Mesendoderm (in vitro differentiated cells): ENCODE measurements at regions not wholly inside any gene's neighbourhood (a gene's known extent, or its start where the extent isn't known, plus 50 kb on each side); places are given as distances from the start of the nearest gene placed in this dataset.

Source experiments
- DNase-seq: peaks from one replicate; pipeline ENCODE4 v3.0.0; 2013
- H2AK5ac ChIP-seq: 2 replicates; pipeline ENCODE4 v1.6.1; 2013; ENCODE audit warnings: low read length, inconsistent platforms
- H2BK120ac ChIP-seq: 2 replicates; pipeline ENCODE4 v1.6.1; 2013; ENCODE audit warnings: low read depth, mild to moderate bottlenecking, low read length, moderate library complexity, mixed read lengths
- H2BK15ac ChIP-seq: replicated peaks from 2 replicates; pipeline ENCODE4 v1.6.1; 2013; ENCODE audit warnings: low read depth, mild to moderate bottlenecking, moderate library complexity
- H2BK5ac ChIP-seq: 2 replicates; pipeline ENCODE4 v1.6.1; 2013; ENCODE audit warnings: low read length, inconsistent platforms
- H3K18ac ChIP-seq: 2 replicates; pipeline ENCODE4 v1.6.1; 2013; ENCODE audit warnings: mild to moderate bottlenecking, low read length, mixed read lengths
- H3K23ac ChIP-seq: one replicate; pipeline ENCODE4 v1.6.1; 2013; ENCODE audit warnings: low read length
- H3K27ac ChIP-seq: 2 replicates; pipeline ENCODE4 v1.5.1; 2013; ENCODE audit warnings: low read depth, mild to moderate bottlenecking, inconsistent platforms, low read length, moderate library complexity
- H3K27me3 ChIP-seq: 2 replicates; pipeline ENCODE4 v1.6.1; 2013; ENCODE audit warnings: low read length, control low read depth, mild to moderate bottlenecking, inconsistent platforms; ENCODE audit not compliant: insufficient read depth, poor library complexity
- H3K36me3 ChIP-seq: 2 replicates; pipeline ENCODE4 v1.6.1; 2013; ENCODE audit warnings: low read length, inconsistent platforms; ENCODE audit not compliant: control insufficient read depth, insufficient read depth
- H3K4ac ChIP-seq: one replicate; pipeline ENCODE4 v1.6.1; 2013; ENCODE audit warnings: low read depth, mild to moderate bottlenecking, low read length, moderate library complexity
- H3K4me1 ChIP-seq: 2 replicates; pipeline ENCODE4 v1.6.1; 2013; ENCODE audit warnings: low read depth, low read length, inconsistent platforms; ENCODE audit not compliant: control insufficient read depth
- H3K4me2 ChIP-seq: 2 replicates; pipeline ENCODE4 v1.6.1; 2013; ENCODE audit warnings: low read length
- H3K4me3 ChIP-seq: 2 replicates; pipeline ENCODE4 v1.5.1; 2013; ENCODE audit warnings: mild to moderate bottlenecking, low read length
- H3K56ac ChIP-seq: one replicate; pipeline ENCODE4 v1.6.1; 2013; ENCODE audit warnings: low read length
- H3K79me1 ChIP-seq: 2 replicates; pipeline ENCODE4 v1.6.1; 2013; ENCODE audit warnings: low read length, inconsistent platforms
- H3K79me2 ChIP-seq: 2 replicates; pipeline ENCODE4 v1.6.1; 2013; ENCODE audit warnings: mild to moderate bottlenecking, low read length; ENCODE audit not compliant: control insufficient read depth, insufficient read depth
- H3K9ac ChIP-seq: 2 replicates; pipeline ENCODE4 v1.6.1; 2013; ENCODE audit warnings: low read length, inconsistent platforms
- H4K5ac ChIP-seq: one replicate; pipeline ENCODE4 v1.6.1; 2013; ENCODE audit warnings: low read length
- H4K8ac ChIP-seq: one replicate; pipeline ENCODE4 v1.6.1; 2013; ENCODE audit warnings: low read depth, mild to moderate bottlenecking, control low read depth, low read length, moderate library complexity
- whole genome bisulfite sequencing: extraction: QIAGEN DNeasy Blood & Tissue Kit; methylation state at CpG from one replicate; pipeline ENCODE4 v1.1.7; 2013; ENCODE audit warnings: low lambda C conversion rate, missing lambda C conversion rate; ENCODE audit not compliant: insufficient coverage; ENCODE audit errors: extremely low coverage; 5-methylcytosine and 5-hydroxymethylcytosine counted together

- H4K5ac ChIP-seq, result no peak overlapping the region
- no CpG with 5 or more reads among the region's 2 CpGs for WGBS
- H3K36me3 ChIP-seq, result no peaks in the 10 kb centered on the region
- H3K4me1 ChIP-seq, result no peaks in the 10 kb centered on the region
- no peak overlapping the region for H3K27ac ChIP-seq
- no peak overlapping the region for H2BK15ac ChIP-seq
- H3K9ac ChIP-seq, result no peak overlapping the region
- H4K8ac ChIP-seq, result no peak overlapping the region
- H3K4me2 ChIP-seq, result no peak overlapping the region
- no peak overlapping the region for H2AK5ac ChIP-seq
- no peaks in the 10 kb centered on the region for H3K79me1 ChIP-seq
- no peak overlapping the region for H3K4ac ChIP-seq
- no peaks in the 10 kb centered on the region for H3K27me3 ChIP-seq
- no peak overlapping the region for H3K23ac ChIP-seq
- DNase-seq, result no peak
- no peaks in the 10 kb centered on the region for H3K79me2 ChIP-seq
- H3K18ac ChIP-seq, result no peak overlapping the region
- H2BK120ac ChIP-seq, result no peak overlapping the region
- no peak overlapping the region for H3K56ac ChIP-seq
- no peak overlapping the region for H3K4me3 ChIP-seq
- H2BK5ac ChIP-seq, result no peak overlapping the region
Observed at GRCh38 chr7:41517771-41518170, 185.1 kb downstream of the INHBA start.

- no peaks in the 10 kb centered on the region for H3K79me2 ChIP-seq
- no peak overlapping the region for H2BK15ac ChIP-seq
- no peak overlapping the region for H3K27ac ChIP-seq
- no peaks in the 10 kb centered on the region for H3K27me3 ChIP-seq
- whole genome bisulfite sequencing, result no CpG with 5 or more reads among the region's 4 CpGs
- no peak overlapping the region for H3K4ac ChIP-seq
- no peaks in the 10 kb centered on the region for H3K79me1 ChIP-seq
- H3K36me3 ChIP-seq, result no peaks in the 10 kb centered on the region
- H2BK120ac ChIP-seq, result no peak overlapping the region
- no peak overlapping the region for H2AK5ac ChIP-seq
- H3K4me1 ChIP-seq, result no peaks in the 10 kb centered on the region
- no peak for DNase-seq
- H2BK5ac ChIP-seq, result no peak overlapping the region
- H4K5ac ChIP-seq, result no peak overlapping the region
- H3K56ac ChIP-seq, result no peak overlapping the region
- H4K8ac ChIP-seq, result no peak overlapping the region
- no peak overlapping the region for H3K23ac ChIP-seq
- H3K4me2 ChIP-seq, result no peak overlapping the region
- H3K4me3 ChIP-seq, result no peak overlapping the region
- no peak overlapping the region for H3K18ac ChIP-seq
- H3K9ac ChIP-seq, result no peak overlapping the region
Observed at GRCh38 chr7:41508755-41509154, 194.1 kb downstream of the INHBA start.

- no peak overlapping the region for H3K23ac ChIP-seq
- H3K4me1 ChIP-seq, result no peaks in the 10 kb centered on the region
- no peaks in the 10 kb centered on the region for H3K36me3 ChIP-seq
- no peak overlapping the region for H3K4me2 ChIP-seq
- H2BK15ac ChIP-seq, result no peak overlapping the region
- H2BK120ac ChIP-seq, result no peak overlapping the region
- H3K9ac ChIP-seq, result no peak overlapping the region
- no peak overlapping the region for H2AK5ac ChIP-seq
- H3K56ac ChIP-seq, result no peak overlapping the region
- H3K27me3 ChIP-seq, result no peaks in the 10 kb centered on the region
- no peak overlapping the region for H3K27ac ChIP-seq
- H4K8ac ChIP-seq, result no peak overlapping the region
- no peaks in the 10 kb centered on the region for H3K79me1 ChIP-seq
- H3K4me3 ChIP-seq, result no peak overlapping the region
- no peaks in the 10 kb centered on the region for H3K79me2 ChIP-seq
- no peak overlapping the region for H3K18ac ChIP-seq
- DNase-seq, result no peak
- H4K5ac ChIP-seq, result no peak overlapping the region
- no peak overlapping the region for H3K4ac ChIP-seq
- WGBS, result no CpG with 5 or more reads among the region's 4 CpGs
- H2BK5ac ChIP-seq, result no peak overlapping the region
Observed at GRCh38 chr7:41507686-41508268, 195.1 kb downstream of the INHBA start.

DNA sequence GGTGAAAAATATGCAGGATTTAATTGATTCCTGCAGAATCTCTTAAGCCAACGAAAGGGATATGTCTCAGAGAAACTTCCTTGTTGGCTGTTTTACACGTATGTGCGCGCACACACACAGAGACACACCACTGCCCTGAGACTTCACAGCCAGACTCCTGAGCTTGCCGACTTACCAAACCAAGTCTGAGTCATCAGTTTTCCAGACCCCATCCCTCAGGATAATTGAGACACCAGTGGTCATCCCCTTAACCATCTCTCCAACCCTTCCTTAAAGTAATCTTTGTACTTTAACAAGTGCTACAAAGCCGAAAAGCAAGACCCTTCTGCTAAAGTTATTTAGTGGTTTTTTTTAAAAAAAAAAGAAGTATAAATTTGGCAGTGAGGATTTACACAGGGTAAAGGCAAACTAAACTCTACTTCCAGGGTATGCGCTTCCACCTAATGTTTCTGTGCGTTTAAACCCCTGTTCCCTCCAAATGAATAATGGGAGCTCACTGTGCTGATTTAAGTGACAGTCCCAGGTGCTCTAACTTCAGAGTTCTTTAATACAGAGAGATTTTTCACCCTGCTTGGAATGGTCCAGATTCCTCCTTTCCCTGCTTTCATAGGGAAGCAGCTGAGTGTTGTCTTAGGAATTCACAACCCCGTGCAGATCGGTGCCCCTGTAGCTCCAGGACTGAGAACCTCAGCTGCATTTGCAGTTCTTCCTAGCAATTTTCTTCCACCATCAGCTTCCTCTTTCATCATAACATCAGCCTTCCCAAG, 198.5 kb downstream of the INHBA start:
- H2AK5ac ChIP-seq, result no peak overlapping the region
- no peak overlapping the region for H2BK15ac ChIP-seq
- H4K8ac ChIP-seq, result no peak overlapping the region
- H3K36me3 ChIP-seq, result no peaks in the 10 kb centered on the region
- no peak for DNase-seq
- H3K4me3 ChIP-seq, result no peak overlapping the region
- no peak overlapping the region for H3K27ac ChIP-seq
- no peak overlapping the region for H4K5ac ChIP-seq
- no peak overlapping the region for H3K4ac ChIP-seq
- H2BK120ac ChIP-seq, result no peak overlapping the region
- no peaks in the 10 kb centered on the region for H3K27me3 ChIP-seq
- H3K79me1 ChIP-seq, result no peaks in the 10 kb centered on the region
- H3K9ac ChIP-seq, result no peak overlapping the region
- H3K18ac ChIP-seq, result no peak overlapping the region
- H2BK5ac ChIP-seq, result no peak overlapping the region
- H3K56ac ChIP-seq, result no peak overlapping the region
- no peak overlapping the region for H3K23ac ChIP-seq
- no peaks in the 10 kb centered on the region for H3K79me2 ChIP-seq
- no peak overlapping the region for H3K4me2 ChIP-seq
- no CpG with 5 or more reads among the region's 10 CpGs for WGBS
- H3K4me1 ChIP-seq, result no peaks in the 10 kb centered on the region

DNA sequence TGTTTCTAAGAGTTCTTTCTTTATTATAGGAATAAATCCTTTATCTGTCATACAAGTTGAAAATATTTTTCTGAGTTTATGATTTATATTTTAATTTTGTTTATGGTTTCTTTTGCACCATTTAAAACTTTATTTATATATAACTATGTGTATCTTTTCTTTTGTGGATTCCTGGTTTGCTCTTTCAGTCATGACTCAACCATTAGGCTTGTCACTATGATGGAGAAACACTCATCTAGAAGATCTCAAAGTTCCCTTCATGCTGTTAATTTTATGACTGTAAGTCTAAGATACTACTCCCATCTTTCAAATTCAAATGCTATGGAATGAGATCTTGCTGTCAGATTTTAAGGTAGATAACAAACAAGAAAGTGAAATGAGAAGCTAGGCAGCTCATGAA, 199.5 kb downstream of the INHBA start:
- Histone ChIP-seq H3K23ac (no peak overlapping the region), H3K4me2 (no peak overlapping the region), H3K9ac (no peak overlapping the region), H3K36me3 (no peaks in the 10 kb centered on the region), H2BK5ac (no peak overlapping the region), H3K79me2 (no peaks in the 10 kb centered on the region), H4K8ac (no peak overlapping the region), H3K56ac (no peak overlapping the region), H3K27me3 (no peaks in the 10 kb centered on the region), H2BK15ac (no peak overlapping the region), H3K27ac (no peak overlapping the region), H4K5ac (no peak overlapping the region), H3K4me3 (no peak overlapping the region), H2AK5ac (no peak overlapping the region), H3K79me1 (no peaks in the 10 kb centered on the region), H3K18ac (no peak overlapping the region), H2BK120ac (no peak overlapping the region), H3K4ac (no peak overlapping the region), H3K4me1 (no peaks in the 10 kb centered on the region)
- DNase-seq, result no peak

DNA sequence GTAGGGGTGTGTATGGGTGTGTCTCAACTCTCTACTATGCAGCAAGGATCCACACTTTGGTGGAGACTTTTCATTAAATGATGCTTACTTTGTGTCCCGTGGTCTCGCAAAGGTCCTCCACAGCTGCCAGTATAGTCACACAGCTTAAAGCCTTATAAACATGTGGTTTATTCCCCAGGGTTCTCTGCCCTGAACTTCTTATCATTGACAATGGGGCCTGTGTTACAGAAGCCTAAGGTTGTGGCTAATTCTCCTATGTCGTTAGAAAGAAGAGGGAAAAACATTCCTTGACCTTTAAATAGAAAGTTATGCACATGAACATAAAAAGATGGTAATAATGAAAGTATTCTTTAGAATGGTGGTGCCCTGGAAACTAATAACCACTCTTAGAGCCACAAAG, 201.4 kb downstream of the INHBA start:
- Histone ChIP-seq H2AK5ac (no peak overlapping the region), H3K18ac (no peak overlapping the region), H3K79me2 (no peaks in the 10 kb centered on the region), H3K4me3 (no peak overlapping the region), H3K56ac (no peak overlapping the region), H2BK5ac (no peak overlapping the region), H3K9ac (no peak overlapping the region), H2BK15ac (no peak overlapping the region), H3K27ac (no peak overlapping the region), H3K4me2 (no peak overlapping the region), H3K4ac (no peak overlapping the region), H2BK120ac (no peak overlapping the region), H4K8ac (no peak overlapping the region), H3K27me3 (no peaks in the 10 kb centered on the region), H3K36me3 (no peaks in the 10 kb centered on the region), H3K23ac (no peak overlapping the region), H4K5ac (no peak overlapping the region), H3K4me1 (no peaks in the 10 kb centered on the region), H3K79me1 (no peaks in the 10 kb centered on the region)
- no CpG with 5 or more reads among the region's 3 CpGs for WGBS
- DNase-seq, result no peak
